Ascending aorta (tissue), 2 donors: ENCODE measurements at regions not wholly inside any gene's neighbourhood (a gene's known extent, or its start where the extent isn't known, plus 50 kb on each side); places are given as distances from the start of the nearest gene placed in this dataset.

Source experiments
- DNase-seq, 2 donors: peaks; one replicate each; pipeline ENCODE4 v3.0.0-alpha.2; 2019; ENCODE audit warnings: low spot score in 2 of 2
- H3K27ac ChIP-seq, 2 donors: fragments of 200-600 bp; sonication (generic); one replicate each; pipeline ENCODE4 v1.5.1; 2016 to 2017; ENCODE audit warnings: mild to moderate bottlenecking in 1 of 2
- H3K27me3 ChIP-seq: fragments of 200-600 bp; sonication (generic); one replicate; pipeline ENCODE4 v1.5.1; 2017
- H3K36me3 ChIP-seq, 2 donors: fragments of 200-600 bp; sonication (generic); one replicate each; pipeline ENCODE4 v1.5.1; 2016
- H3K4me1 ChIP-seq, 2 donors: fragments of 200-600 bp; sonication (generic); one replicate each; pipeline ENCODE4 v1.5.1; 2016 to 2017; ENCODE audit warnings: mild to moderate bottlenecking in 1 of 2
- H3K4me3 ChIP-seq, 2 donors: fragments of 200-600 bp; sonication (generic); one replicate each; pipeline ENCODE4 v1.5.1; 2016 to 2017; ENCODE audit warnings: mild to moderate bottlenecking in 1 of 2
- H3K9me3 ChIP-seq, 2 donors: fragments of 200-600 bp; sonication (generic); one replicate each; pipeline ENCODE4 v1.5.1; 2016
- intact Hi-C: fragments of 100-400 bp; cut with DNase I; formaldehyde crosslinking; loops from one replicate; pipeline ENCODE4 v1.15.1; 2023
- TF ChIP-seq, protein P1 (sequence below), 3 experiments: fragments of 200-600 bp in 2 of 3; fragments of 450-650 bp in 1 of 3; sonication (generic) in 2 of 3; IDR thresholded peaks; one replicate each; pipeline ENCODE4 v1.5.1; 2016 to 2019; ENCODE audit warnings: antibody characterized with exemption in 3 of 3, mild to moderate bottlenecking in 1 of 3, moderate library complexity in 1 of 3

DNA sequence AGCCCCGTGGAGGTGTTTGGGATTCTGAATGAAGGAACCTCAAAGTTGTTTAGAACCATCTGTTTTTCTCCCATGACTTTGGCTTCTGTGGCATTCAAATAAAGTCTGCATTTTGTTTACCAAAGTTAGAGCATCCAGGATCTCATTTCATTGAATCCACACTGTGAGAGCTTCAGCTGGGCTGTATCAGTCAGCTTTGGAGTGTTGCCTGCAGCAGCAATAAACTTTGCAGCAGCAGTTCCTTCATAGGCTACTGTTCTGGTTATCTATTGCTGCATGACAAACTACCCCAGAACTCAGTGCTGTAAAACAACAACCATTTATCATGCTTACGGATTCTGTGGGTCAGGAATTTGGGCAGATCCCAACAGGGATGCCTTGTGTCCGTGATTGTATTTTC lies 1575.2 kb upstream of the LRRTM3 start:
- TF ChIP-seq, protein P1, sequence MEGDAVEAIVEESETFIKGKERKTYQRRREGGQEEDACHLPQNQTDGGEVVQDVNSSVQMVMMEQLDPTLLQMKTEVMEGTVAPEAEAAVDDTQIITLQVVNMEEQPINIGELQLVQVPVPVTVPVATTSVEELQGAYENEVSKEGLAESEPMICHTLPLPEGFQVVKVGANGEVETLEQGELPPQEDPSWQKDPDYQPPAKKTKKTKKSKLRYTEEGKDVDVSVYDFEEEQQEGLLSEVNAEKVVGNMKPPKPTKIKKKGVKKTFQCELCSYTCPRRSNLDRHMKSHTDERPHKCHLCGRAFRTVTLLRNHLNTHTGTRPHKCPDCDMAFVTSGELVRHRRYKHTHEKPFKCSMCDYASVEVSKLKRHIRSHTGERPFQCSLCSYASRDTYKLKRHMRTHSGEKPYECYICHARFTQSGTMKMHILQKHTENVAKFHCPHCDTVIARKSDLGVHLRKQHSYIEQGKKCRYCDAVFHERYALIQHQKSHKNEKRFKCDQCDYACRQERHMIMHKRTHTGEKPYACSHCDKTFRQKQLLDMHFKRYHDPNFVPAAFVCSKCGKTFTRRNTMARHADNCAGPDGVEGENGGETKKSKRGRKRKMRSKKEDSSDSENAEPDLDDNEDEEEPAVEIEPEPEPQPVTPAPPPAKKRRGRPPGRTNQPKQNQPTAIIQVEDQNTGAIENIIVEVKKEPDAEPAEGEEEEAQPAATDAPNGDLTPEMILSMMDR (IDR thresholded peaks at IDR 0.05), result no peak
- Histone ChIP-seq H3K4me1 (no peaks in the 10 kb centered on the region), H3K4me3 (no peak overlapping the region), H3K27ac (no peak overlapping the region), H3K9me3 (no peaks in the 10 kb centered on the region), H3K36me3 (no peaks in the 10 kb centered on the region), H3K27me3 (no peaks in the 10 kb centered on the region)
- intact Hi-C loops, result no loop called here
- DNase-seq, result no peak

DNA sequence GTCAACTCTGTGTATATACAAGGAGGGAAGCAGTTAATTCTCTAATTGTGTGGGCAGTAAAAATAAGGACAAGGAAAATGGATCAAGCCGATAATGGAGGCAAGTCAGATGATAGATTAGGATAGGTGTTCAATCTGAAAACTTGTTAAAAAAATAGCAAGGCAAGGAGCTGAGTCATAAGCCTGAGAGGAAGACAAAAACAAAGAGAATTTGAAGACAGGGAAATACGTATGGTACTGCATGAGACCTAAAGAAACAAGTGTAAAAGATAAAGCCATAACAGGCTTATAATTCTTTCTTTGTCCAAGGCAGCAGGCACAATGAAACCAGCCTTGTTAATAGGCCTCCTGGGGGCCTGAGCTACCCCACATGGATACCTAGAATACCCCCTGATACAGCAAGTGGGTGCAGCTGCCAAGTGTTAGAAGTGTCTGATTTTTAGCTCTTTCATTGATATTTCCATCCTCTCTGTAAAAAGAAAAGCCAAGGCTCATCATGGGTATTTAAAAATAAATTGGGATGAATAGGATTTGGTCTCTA lies 1570.6 kb upstream of the LRRTM3 start:
- TF ChIP-seq, protein P1 (IDR thresholded peaks at IDR 0.05), result no peak
- H3K27me3 ChIP-seq, result no peaks in the 10 kb centered on the region
- no peak overlapping the region for H3K4me3 ChIP-seq
- no peak for DNase-seq
- intact Hi-C loops, result no loop called here
- H3K27ac ChIP-seq, result no peak overlapping the region
- no peaks in the 10 kb centered on the region for H3K4me1 ChIP-seq
- H3K36me3 ChIP-seq, result no peaks in the 10 kb centered on the region
- no peaks in the 10 kb centered on the region for H3K9me3 ChIP-seq

DNA sequence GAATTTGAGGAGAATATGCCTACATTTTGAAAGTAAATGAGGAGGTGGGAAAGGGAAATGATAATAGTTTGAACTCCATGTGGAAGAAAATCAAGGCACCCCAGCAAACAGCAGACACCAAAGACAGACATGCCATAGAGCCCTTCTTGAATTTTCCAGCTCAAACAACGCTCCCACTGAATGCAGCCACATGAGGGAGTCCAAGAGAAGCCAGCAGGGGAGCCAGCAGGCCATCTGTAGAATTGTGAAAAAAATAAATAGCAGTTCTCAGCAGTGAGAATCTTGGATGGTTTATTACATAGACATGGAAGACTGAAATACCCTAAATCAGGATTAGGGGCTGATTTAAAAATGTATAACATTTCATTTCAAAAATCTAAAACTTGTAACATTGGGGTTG lies 1567.3 kb upstream of the LRRTM3 start:
- intact Hi-C loops, result no loop called here
- TF ChIP-seq, protein P1 (IDR thresholded peaks at IDR 0.05), result no peak
- Histone ChIP-seq H3K4me1 (no peaks in the 10 kb centered on the region), H3K4me3 (no peak overlapping the region), H3K27ac (no peak overlapping the region), H3K27me3 (no peaks in the 10 kb centered on the region), H3K36me3 (no peaks in the 10 kb centered on the region), H3K9me3 (no peaks in the 10 kb centered on the region)
- no peak for DNase-seq

DNA sequence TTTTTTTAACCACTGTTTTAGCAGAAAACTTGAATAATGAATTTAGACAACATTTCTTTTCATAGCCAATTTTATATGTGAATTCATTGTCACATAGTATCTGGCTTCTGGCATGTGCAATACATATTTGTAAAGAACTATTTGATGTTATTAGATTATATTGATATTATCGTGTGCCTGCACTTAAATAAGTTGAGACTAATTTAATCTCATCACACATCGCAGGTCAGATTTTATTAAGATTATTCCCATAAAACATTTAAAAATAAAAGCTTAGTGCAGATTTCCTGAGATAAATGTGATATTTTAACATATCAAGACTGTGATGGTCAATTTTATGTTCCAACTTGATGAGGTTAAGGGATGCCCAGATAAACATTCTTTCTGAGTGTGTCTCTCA lies 1565.3 kb upstream of the LRRTM3 start:
- Histone ChIP-seq H3K36me3 (no peaks in the 10 kb centered on the region), H3K4me3 (no peak overlapping the region), H3K27ac (no peak overlapping the region), H3K4me1 (no peaks in the 10 kb centered on the region), H3K27me3 (no peaks in the 10 kb centered on the region), H3K9me3 (no peaks in the 10 kb centered on the region)
- DNase-seq, result no peak
- intact Hi-C loops, result no loop called here
- TF ChIP-seq, protein P1 (IDR thresholded peaks at IDR 0.05), result no peak

DNA sequence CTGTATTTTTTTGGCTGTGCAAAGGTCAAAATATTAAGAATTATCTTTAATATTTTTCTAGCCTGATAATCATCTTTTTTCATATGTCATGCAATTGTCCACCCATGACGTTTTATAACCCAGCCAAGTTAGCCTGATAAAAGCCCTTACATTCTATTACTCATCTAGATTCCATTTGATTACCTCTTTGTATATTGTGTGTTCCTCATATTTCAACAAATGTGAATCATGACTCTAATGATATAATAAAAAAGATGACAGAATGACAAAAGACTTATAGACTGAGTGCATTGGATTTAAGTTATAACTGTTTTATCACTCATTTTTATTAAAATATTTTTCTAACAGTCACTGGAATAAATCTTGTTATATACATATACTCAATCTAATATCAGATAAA lies 1560.0 kb upstream of the LRRTM3 start:
- H3K9me3 ChIP-seq, result no peaks in the 10 kb centered on the region
- TF ChIP-seq, protein P1 (IDR thresholded peaks at IDR 0.05), result no peak
- intact Hi-C loops, result no loop called here

DNA sequence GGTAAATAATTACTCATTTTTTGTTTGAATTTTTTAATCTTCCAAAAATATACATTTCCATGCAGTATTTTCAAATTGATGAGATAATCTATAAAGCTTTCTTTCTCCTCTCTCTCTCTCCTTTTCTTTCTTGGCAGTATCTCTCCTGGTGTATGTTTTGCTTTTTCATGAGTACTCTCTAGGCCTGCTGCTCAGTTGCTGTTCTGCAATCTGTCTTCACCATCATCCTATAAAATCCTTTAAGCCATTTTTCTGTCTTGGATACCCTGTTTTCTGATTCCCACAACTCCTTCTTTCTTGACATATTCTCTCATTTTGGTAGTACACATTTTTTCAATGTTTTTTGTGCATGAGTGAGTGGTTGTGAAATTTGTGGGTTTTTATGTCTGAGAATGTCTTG lies 1558.1 kb upstream of the LRRTM3 start:
- Histone ChIP-seq H3K27me3 (no peaks in the 10 kb centered on the region), H3K27ac (no peak overlapping the region), H3K9me3 (no peaks in the 10 kb centered on the region), H3K4me1 (no peaks in the 10 kb centered on the region), H3K4me3 (no peak overlapping the region), H3K36me3 (no peaks in the 10 kb centered on the region)
- DNase-seq, result no peak
- intact Hi-C loops, result no loop called here
- TF ChIP-seq, protein P1 (IDR thresholded peaks at IDR 0.05), result no peak

More for the DNA sequence above, 1560.0 kb upstream of the LRRTM3 start:
- no peak for DNase-seq
- no peaks in the 10 kb centered on the region for H3K36me3 ChIP-seq
- no peaks in the 10 kb centered on the region for H3K27me3 ChIP-seq
- no peak overlapping the region for H3K27ac ChIP-seq
- no peak overlapping the region for H3K4me3 ChIP-seq
- no peaks in the 10 kb centered on the region for H3K4me1 ChIP-seq
